OCI-LY7 (cell line): ENCODE measurements at regions not wholly inside any gene's neighbourhood (a gene's known extent, or its start where the extent isn't known, plus 50 kb on each side); places are given as distances from the start of the nearest gene placed in this dataset.

Experiments
- EZH2phosphoT487 ChIP-seq: fragments of 200-600 bp; sonication (generic); IDR thresholded peaks from 2 replicates; pipeline ENCODE4 v1.6.1; 2018; ENCODE audit warnings: low read depth, borderline replicate concordance, mild to moderate bottlenecking, mixed run types, antibody characterized with exemption, low read length, moderate library complexity, mixed read lengths
- TF ChIP-seq, protein P1 (sequence below): fragments of 200-600 bp; sonication (generic); conservative IDR thresholded peaks from 2 replicates; pipeline ENCODE4 v1.5.1; 2014; ENCODE audit warnings: mild to moderate bottlenecking, antibody characterized with exemption, low read length, moderate library complexity, mixed read lengths

DNA sequence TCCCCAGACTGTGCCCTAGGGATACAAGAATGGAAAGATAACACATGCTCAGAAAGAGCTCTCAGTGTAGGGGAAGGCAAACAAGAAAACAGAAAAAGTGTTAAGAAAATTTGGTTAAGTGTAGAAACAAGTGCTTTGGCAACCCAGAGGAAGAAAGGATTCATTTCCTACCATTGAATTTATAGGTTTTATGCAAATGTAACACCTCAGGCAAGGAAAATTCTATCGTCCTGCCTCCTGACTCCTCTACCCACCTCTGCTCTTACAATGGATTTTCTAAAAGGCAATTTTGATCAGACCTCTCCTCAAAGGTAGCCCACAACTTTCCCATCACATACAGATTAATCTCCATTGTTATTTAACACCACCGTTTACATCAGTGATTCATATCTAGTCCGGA lies 298.7 kb downstream of the RFC3 start:
- TF ChIP-seq, protein P1, sequence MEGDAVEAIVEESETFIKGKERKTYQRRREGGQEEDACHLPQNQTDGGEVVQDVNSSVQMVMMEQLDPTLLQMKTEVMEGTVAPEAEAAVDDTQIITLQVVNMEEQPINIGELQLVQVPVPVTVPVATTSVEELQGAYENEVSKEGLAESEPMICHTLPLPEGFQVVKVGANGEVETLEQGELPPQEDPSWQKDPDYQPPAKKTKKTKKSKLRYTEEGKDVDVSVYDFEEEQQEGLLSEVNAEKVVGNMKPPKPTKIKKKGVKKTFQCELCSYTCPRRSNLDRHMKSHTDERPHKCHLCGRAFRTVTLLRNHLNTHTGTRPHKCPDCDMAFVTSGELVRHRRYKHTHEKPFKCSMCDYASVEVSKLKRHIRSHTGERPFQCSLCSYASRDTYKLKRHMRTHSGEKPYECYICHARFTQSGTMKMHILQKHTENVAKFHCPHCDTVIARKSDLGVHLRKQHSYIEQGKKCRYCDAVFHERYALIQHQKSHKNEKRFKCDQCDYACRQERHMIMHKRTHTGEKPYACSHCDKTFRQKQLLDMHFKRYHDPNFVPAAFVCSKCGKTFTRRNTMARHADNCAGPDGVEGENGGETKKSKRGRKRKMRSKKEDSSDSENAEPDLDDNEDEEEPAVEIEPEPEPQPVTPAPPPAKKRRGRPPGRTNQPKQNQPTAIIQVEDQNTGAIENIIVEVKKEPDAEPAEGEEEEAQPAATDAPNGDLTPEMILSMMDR, result no peak
- TF ChIP-seq EZH2phosphoT487, result no peak
